ENCODE measurements at regions not wholly inside any gene's neighbourhood (a gene's known extent, or its start where the extent isn't known, plus 50 kb on each side); places are given as distances from the start of the nearest gene placed in this dataset.

GRCh38 chr2:238518821-238519186 lies 92.1 kb downstream of the ASB1 start:
- TF ChIP-seq CTCF (IDR thresholded peaks at IDR 0.05), result no peak
- TF ChIP-seq GATA2 (CRISPR knock-in tag; IDR thresholded peaks at IDR 0.05), result no peak
- TF ChIP-seq GABPA (IDR thresholded peaks at IDR 0.05; ENCODE audit: low read depth), result no peak
- TF ChIP-seq POLR2AphosphoS5 (IDR thresholded peaks at IDR 0.05; ENCODE audit: low read depth, low read length), result no peak
- no peak for TF ChIP-seq NFIC (IDR thresholded peaks at IDR 0.05; ENCODE audit: borderline replicate concordance)
- no peak for TF ChIP-seq RFX5 (IDR thresholded peaks at IDR 0.05; ENCODE audit: low read length)
- no peak for TF ChIP-seq FOSL2 (IDR thresholded peaks at IDR 0.05; ENCODE audit: borderline replicate concordance, low read depth)
- no peak for TF ChIP-seq TAF1 (IDR thresholded peaks at IDR 0.05; ENCODE audit: borderline replicate concordance, low read depth, low read length)
- no peak for TF ChIP-seq YY1 (IDR thresholded peaks at IDR 0.05; ENCODE audit: low read depth)
- TF ChIP-seq USF2 (IDR thresholded peaks at IDR 0.05; ENCODE audit: borderline replicate concordance, low read depth, low read length), result no peak
- no peak for TF ChIP-seq EZH2phosphoT487 (IDR thresholded peaks at IDR 0.05; ENCODE audit: borderline replicate concordance, low read depth)
- no peak for TF ChIP-seq JUND (IDR thresholded peaks at IDR 0.05)

Data from SK-N-SH (cell line).